Suprapubic skin (tissue), 4 donors: ENCODE measurements at regions not wholly inside any gene's neighbourhood (a gene's known extent, or its start where the extent isn't known, plus 50 kb on each side); places are given as distances from the start of the nearest gene placed in this dataset.

ENCODE experiments used
- EP300 ChIP-seq: sonication (generic); formaldehyde crosslinking; IDR thresholded peaks from one replicate; pipeline ENCODE4 v1.6.1; 2017; ENCODE audit warnings: antibody characterized with exemption
- POLR2A ChIP-seq, 2 donors: fragments of 450-650 bp; IDR thresholded peaks; one replicate each; pipeline ENCODE4 v1.6.1; 2017; ENCODE audit warnings: antibody characterized with exemption in 2 of 2, mild to moderate bottlenecking in 2 of 2, moderate library complexity in 2 of 2
- POLR2AphosphoS5 ChIP-seq, 3 donors: sonication (generic); formaldehyde crosslinking; IDR thresholded peaks; one replicate each; pipeline ENCODE4 v1.6.1; 2017; ENCODE audit warnings: antibody characterized with exemption in 3 of 3
- TF ChIP-seq, protein P1 (sequence below), 2 donors: fragments of 200-600 bp in 1 of 2; fragments of 450-650 bp in 1 of 2; sonication (generic) in 1 of 2; IDR thresholded peaks; one replicate each; pipeline ENCODE4 v1.5.1; 2016 to 2019; ENCODE audit warnings: antibody characterized with exemption in 2 of 2, mild to moderate bottlenecking in 1 of 2, moderate library complexity in 1 of 2

DNA sequence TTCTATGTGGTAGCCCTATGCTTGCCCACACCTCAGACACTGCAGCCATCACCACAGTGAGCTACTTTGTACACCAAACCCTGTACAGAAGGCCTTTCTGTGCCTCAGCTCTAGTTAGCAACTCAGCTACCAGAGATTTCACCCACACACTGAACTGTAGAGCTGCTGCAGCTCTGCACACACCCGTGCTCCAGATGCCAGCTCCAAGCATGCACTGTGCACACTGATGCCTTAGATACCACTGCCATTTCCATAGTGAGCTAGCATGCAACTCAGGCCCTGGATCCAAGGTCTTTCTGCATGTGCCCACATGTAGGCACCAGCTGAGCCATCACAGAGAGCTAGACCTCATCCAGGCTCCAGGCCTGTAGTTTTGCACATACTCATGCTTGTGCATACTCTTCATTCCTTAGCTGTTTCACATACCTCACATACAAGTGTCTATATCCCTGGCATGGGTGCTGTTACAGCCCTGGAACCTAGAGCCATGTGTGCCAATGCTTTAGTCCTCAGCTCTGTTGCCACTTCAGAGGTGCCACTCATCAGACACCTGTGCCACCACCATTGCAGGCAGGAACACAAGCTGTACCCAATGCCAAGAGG, 423.5 kb upstream of the NDST3 start:
- TF ChIP-seq, protein P1, sequence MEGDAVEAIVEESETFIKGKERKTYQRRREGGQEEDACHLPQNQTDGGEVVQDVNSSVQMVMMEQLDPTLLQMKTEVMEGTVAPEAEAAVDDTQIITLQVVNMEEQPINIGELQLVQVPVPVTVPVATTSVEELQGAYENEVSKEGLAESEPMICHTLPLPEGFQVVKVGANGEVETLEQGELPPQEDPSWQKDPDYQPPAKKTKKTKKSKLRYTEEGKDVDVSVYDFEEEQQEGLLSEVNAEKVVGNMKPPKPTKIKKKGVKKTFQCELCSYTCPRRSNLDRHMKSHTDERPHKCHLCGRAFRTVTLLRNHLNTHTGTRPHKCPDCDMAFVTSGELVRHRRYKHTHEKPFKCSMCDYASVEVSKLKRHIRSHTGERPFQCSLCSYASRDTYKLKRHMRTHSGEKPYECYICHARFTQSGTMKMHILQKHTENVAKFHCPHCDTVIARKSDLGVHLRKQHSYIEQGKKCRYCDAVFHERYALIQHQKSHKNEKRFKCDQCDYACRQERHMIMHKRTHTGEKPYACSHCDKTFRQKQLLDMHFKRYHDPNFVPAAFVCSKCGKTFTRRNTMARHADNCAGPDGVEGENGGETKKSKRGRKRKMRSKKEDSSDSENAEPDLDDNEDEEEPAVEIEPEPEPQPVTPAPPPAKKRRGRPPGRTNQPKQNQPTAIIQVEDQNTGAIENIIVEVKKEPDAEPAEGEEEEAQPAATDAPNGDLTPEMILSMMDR (IDR thresholded peaks at IDR 0.05): no peak
- no peak for TF ChIP-seq EP300
- TF ChIP-seq POLR2A (IDR thresholded peaks at IDR 0.05): no peak
- no peak for TF ChIP-seq POLR2AphosphoS5 (IDR thresholded peaks at IDR 0.05)
